Adipocyte (in vitro differentiated cells): ENCODE measurements at regions not wholly inside any gene's neighbourhood (a gene's known extent, or its start where the extent isn't known, plus 50 kb on each side); places are given as distances from the start of the nearest gene placed in this dataset.
"Not testable (repeated sequence)": the region's sequence is repeated elsewhere in the genome, so short reads cannot be mapped to it uniquely, and the experiment has no call there.

ENCODE experiments used
- DNase-seq: peaks from one replicate; pipeline ENCODE4 v3.0.0-alpha.2; 2015; ENCODE audit warnings: low read depth
- H3K27me3 ChIP-seq: replicated peaks from 2 replicates; pipeline ENCODE4 v1.7.0; 2013; ENCODE audit warnings: mild to moderate bottlenecking, low read length, moderate library complexity; ENCODE audit not compliant: control insufficient read depth, insufficient read depth
- H3K36me3 ChIP-seq: 2 replicates; pipeline ENCODE4 v1.7.0; 2013; ENCODE audit warnings: low read length, mild to moderate bottlenecking, moderate library complexity; ENCODE audit not compliant: control insufficient read depth, insufficient read depth, severe bottlenecking
- H3K4me1 ChIP-seq: 2 replicates; pipeline ENCODE4 v1.7.0; 2013; ENCODE audit warnings: mild to moderate bottlenecking, low read length, moderate library complexity; ENCODE audit not compliant: control insufficient read depth, insufficient read depth
- H3K4me3 ChIP-seq: 2 replicates; pipeline ENCODE4 v1.7.0; 2013; ENCODE audit warnings: mild to moderate bottlenecking, low read length, moderate library complexity
- H3K9ac ChIP-seq: 2 replicates; pipeline ENCODE4 v1.7.0; 2013; ENCODE audit warnings: mild to moderate bottlenecking, low read length, moderate library complexity
- H3K9me3 ChIP-seq: 2 replicates; pipeline ENCODE4 v1.7.0; 2013; ENCODE audit warnings: mild to moderate bottlenecking, low read length, moderate library complexity; ENCODE audit not compliant: control insufficient read depth

GRCh38 chr2:163062524-163062923 lies 224.0 kb upstream of the KCNH7 start:
- H3K4me1 ChIP-seq: no peaks in the 10 kb centered on the region
- H3K4me3 ChIP-seq: no peak overlapping the region
- no peak overlapping the region for H3K9ac ChIP-seq
- no peaks in the 10 kb centered on the region for H3K36me3 ChIP-seq
- H3K27me3 ChIP-seq: no peaks in the 10 kb centered on the region
- no peak for DNase-seq
- H3K9me3 ChIP-seq: no peaks in the 10 kb centered on the region

DNA sequence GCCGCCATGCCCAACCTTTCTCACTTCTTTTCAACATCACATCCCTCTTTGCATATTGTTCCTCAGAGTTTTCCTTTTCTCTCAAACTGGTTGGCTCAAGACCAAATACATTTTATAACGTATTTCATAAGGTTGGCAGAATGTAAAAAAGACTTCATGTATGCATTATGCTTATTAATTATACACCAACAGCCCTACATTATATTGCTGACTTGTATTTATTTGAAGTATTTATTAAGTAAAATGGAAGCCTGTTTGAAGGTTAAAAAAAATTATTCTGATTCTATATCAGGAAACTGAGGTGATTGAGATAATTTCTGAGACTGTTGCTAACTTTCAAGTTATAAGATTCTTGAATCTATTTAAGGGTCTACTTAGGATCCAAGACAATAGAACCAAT lies 208.0 kb upstream of the KCNH7 start:
- Histone ChIP-seq H3K9ac (no peak overlapping the region), H3K27me3 (no peaks in the 10 kb centered on the region), H3K4me1 (no peaks in the 10 kb centered on the region), H3K9me3 (no peaks in the 10 kb centered on the region), H3K4me3 (no peak overlapping the region), H3K36me3 (no peaks in the 10 kb centered on the region)
- DNase-seq: no peak

DNA sequence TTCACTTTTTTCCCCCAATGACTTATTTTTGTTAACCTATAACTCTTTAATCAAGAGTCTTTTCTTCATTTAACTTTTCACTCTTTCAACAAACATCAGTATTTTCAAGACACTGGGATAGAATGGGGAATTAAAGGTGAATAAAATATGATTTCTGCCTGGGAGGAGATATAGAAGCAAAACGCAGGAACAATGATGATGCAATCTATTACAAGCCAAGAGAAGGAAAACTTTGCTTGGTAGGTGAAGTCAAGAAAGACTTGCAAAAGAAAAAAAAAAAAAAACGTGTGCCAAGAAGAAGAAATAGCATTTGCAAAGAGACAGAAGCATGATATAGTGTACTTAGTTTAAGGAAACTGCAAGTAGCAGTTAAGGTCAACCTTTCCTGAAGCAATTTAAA lies 207.3 kb upstream of the KCNH7 start:
- no peak for DNase-seq
- no peaks in the 10 kb centered on the region for H3K9me3 ChIP-seq
- no peak overlapping the region for H3K4me3 ChIP-seq
- H3K27me3 ChIP-seq: no peaks in the 10 kb centered on the region
- no peaks in the 10 kb centered on the region for H3K4me1 ChIP-seq
- no peak overlapping the region for H3K9ac ChIP-seq
- no peaks in the 10 kb centered on the region for H3K36me3 ChIP-seq

GRCh38 chr2:163044114-163044513 lies 205.5 kb upstream of the KCNH7 start:
- DNase-seq: no peak
- H3K36me3 ChIP-seq: no peaks in the 10 kb centered on the region
- no peak overlapping the region for H3K9ac ChIP-seq
- no peaks in the 10 kb centered on the region for H3K9me3 ChIP-seq
- H3K27me3 ChIP-seq: no peaks in the 10 kb centered on the region
- H3K4me3 ChIP-seq: no peak overlapping the region
- no peaks in the 10 kb centered on the region for H3K4me1 ChIP-seq

DNA sequence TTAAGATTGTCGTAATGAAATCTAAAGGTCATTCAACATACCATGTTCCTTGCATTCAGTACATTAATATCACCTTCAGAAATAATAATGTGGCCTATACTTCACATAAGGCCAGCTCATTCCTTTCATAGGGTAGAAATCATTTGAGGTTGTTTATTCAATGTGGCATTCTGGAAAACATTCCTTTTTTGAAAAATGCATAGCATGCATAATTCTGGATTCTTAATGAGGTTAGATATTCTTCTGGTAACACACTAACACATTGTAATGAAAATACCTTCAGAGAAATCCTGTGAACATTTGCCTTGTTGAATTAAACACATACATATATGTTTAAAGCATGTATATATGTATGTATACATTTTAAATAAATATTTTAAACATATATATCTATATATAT lies 204.6 kb upstream of the KCNH7 start:
- H3K4me3 ChIP-seq: no peak overlapping the region
- H3K36me3 ChIP-seq: no peaks in the 10 kb centered on the region
- no peaks in the 10 kb centered on the region for H3K27me3 ChIP-seq
- H3K9ac ChIP-seq: no peak overlapping the region
- no peak for DNase-seq
- no peaks in the 10 kb centered on the region for H3K4me1 ChIP-seq
- no peaks in the 10 kb centered on the region for H3K9me3 ChIP-seq

- no peaks in the 10 kb centered on the region for H3K4me1 ChIP-seq
- no peaks in the 10 kb centered on the region for H3K36me3 ChIP-seq
- H3K9ac ChIP-seq: no peak overlapping the region
- DNase-seq: no peak
- no peak overlapping the region for H3K4me3 ChIP-seq
- no peaks in the 10 kb centered on the region for H3K9me3 ChIP-seq
- no peaks in the 10 kb centered on the region for H3K27me3 ChIP-seq
These were observed 200.7 kb upstream of the KCNH7 start for GRCh38 chr2:163039266-163039665.

DNA sequence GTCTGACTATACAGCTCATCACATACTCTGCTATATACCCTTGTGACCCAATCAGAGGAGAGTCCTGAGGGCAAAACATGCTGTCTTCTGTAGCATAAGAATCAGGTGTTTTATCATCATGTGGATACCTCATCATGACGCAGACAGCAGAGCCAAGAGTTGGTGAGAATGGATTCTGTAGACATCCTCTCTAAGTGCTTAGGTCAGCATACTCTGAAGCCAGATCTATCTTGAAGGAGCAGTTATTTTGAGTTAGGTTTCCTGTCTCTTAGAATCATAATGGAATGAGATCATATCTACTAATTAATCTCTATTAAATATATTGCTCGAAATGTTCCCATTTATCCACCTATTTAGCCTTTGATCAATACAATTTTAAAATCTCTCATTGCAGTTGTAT lies 190.2 kb upstream of the KCNH7 start:
- no peaks in the 10 kb centered on the region for H3K4me1 ChIP-seq
- H3K27me3 ChIP-seq: no peaks in the 10 kb centered on the region
- H3K4me3 ChIP-seq: no peak overlapping the region
- H3K36me3 ChIP-seq: no peaks in the 10 kb centered on the region
- H3K9me3 ChIP-seq: no peaks in the 10 kb centered on the region
- no peak overlapping the region for H3K9ac ChIP-seq
- no peak for DNase-seq

- H3K36me3 ChIP-seq, H3K9ac ChIP-seq, H3K9me3 ChIP-seq, DNase-seq, H3K4me1 ChIP-seq, H3K27me3 ChIP-seq, H3K4me3 ChIP-seq: not testable (repeated sequence)
These were observed 187.7 kb upstream of the KCNH7 start for GRCh38 chr2:163026136-163026775.

DNA sequence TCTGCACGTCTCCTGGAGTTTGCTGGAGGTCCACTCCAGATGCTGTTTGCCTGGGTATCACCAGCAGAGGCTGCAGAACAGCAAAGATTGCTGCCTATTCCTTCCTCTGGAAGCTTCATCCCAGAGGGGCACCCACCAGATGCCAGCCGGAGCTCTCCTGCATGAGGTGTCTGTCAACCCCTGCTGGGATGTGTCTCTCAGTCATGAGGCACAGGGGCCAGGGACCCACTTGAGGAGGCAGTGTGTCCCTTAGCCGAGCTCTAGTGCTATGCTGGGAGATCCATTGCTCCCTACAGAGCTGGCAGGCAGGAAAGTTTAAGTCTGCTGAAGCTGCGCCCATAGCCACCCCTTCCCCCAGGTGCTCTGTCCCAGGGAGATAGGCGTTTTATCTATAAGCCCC lies 178.3 kb upstream of the KCNH7 start:
- not testable (repeated sequence) for H3K9me3 ChIP-seq, H3K36me3 ChIP-seq, H3K4me1 ChIP-seq, H3K27me3 ChIP-seq, DNase-seq, H3K9ac ChIP-seq, H3K4me3 ChIP-seq

GRCh38 chr2:163011000-163011399 lies 172.4 kb upstream of the KCNH7 start:
- Histone ChIP-seq H3K4me3 (no peak overlapping the region), H3K4me1 (no peaks in the 10 kb centered on the region), H3K27me3 (no peaks in the 10 kb centered on the region), H3K9ac (no peak overlapping the region), H3K9me3 (peaks cover 3% of the 10 kb centered on the region), H3K36me3 (no peaks in the 10 kb centered on the region)
- no peak for DNase-seq

GRCh38 chr2:163008642-163009041 lies 170.1 kb upstream of the KCNH7 start:
- Histone ChIP-seq H3K9ac (no peak overlapping the region), H3K36me3 (no peaks in the 10 kb centered on the region), H3K4me1 (no peaks in the 10 kb centered on the region), H3K9me3 (no peaks in the 10 kb centered on the region), H3K4me3 (no peak overlapping the region), H3K27me3 (no peaks in the 10 kb centered on the region)
- DNase-seq: no peak

GRCh38 chr2:162994718-162995117 lies 156.2 kb upstream of the KCNH7 start:
- Histone ChIP-seq H3K4me3 (no peak overlapping the region), H3K27me3 (no peaks in the 10 kb centered on the region)

More at GRCh38 chr2:162994718-162995117, 156.2 kb upstream of the KCNH7 start:
- Histone ChIP-seq H3K36me3 (no peaks in the 10 kb centered on the region), H3K4me1 (no peaks in the 10 kb centered on the region), H3K9me3 (no peaks in the 10 kb centered on the region), H3K9ac (no peak overlapping the region)
- no peak for DNase-seq
